Epidermal melanocyte (primary cell): ENCODE measurements at regions not wholly inside any gene's neighbourhood (a gene's known extent, or its start where the extent isn't known, plus 50 kb on each side); places are given as distances from the start of the nearest gene placed in this dataset.
"Not testable (repeated sequence)": the region's sequence is repeated elsewhere in the genome, so short reads cannot be mapped to it uniquely, and the experiment has no call there.

Source experiments
- DNase-seq: peaks from one replicate; pipeline ENCODE4 v3.0.0; 2011; ENCODE audit warnings: low spot score; ENCODE audit not compliant: insufficient read length

GRCh38 chr6:79394690-79395089, 142.5 kb downstream of the LCA5 start:
- no peak for DNase-seq

GRCh38 chr6:79392094-79392493, 145.1 kb downstream of the LCA5 start:
- no peak for DNase-seq

GRCh38 chr6:79391480-79391879, 145.8 kb downstream of the LCA5 start:
- no peak for DNase-seq

- no peak for DNase-seq
These were observed 151.3 kb downstream of the LCA5 start for GRCh38 chr6:79385893-79386292.

- DNase-seq = no peak
These were observed 150.9 kb upstream of the HMGN3 start for GRCh38 chr6:79385333-79385732.

GRCh38 chr6:79384845-79385244, 150.4 kb upstream of the HMGN3 start:
- no peak for DNase-seq

GRCh38 chr6:79378957-79379356, 144.5 kb upstream of the HMGN3 start:
- no peak for DNase-seq

GRCh38 chr6:79377888-79378348, 143.4 kb upstream of the HMGN3 start:
- DNase-seq = no peak

GRCh38 chr6:79377047-79377446, 142.6 kb upstream of the HMGN3 start:
- DNase-seq = no peak

GRCh38 chr6:79375635-79376337, 141.3 kb upstream of the HMGN3 start:
- no peak for DNase-seq

- no peak for DNase-seq
These were observed 139.8 kb upstream of the HMGN3 start for GRCh38 chr6:79374308-79374707.

GRCh38 chr6:79373880-79374279, 139.4 kb upstream of the HMGN3 start:
- no peak for DNase-seq

GRCh38 chr6:79373246-79373645, 138.8 kb upstream of the HMGN3 start:
- no peak for DNase-seq

- DNase-seq = no peak
These were observed 138.3 kb upstream of the HMGN3 start for GRCh38 chr6:79372757-79373156.

- no peak for DNase-seq
These were observed 134.5 kb upstream of the HMGN3 start for GRCh38 chr6:79369026-79369425.

GRCh38 chr6:79363441-79363840, 129.0 kb upstream of the HMGN3 start:
- DNase-seq = not testable (repeated sequence)

- DNase-seq = not testable (repeated sequence)
These were observed 126.6 kb upstream of the HMGN3 start for GRCh38 chr6:79361074-79361473.

- no peak for DNase-seq
These were observed 118.7 kb upstream of the HMGN3 start for GRCh38 chr6:79353226-79353625.

GRCh38 chr6:79338493-79338892, 104.0 kb upstream of the HMGN3 start:
- no peak for DNase-seq

- DNase-seq = no peak
These were observed 100.7 kb upstream of the HMGN3 start for GRCh38 chr6:79335133-79335674.

- DNase-seq = no peak
These were observed 100.2 kb upstream of the HMGN3 start for GRCh38 chr6:79334674-79335073.

- no peak for DNase-seq
These were observed 96.2 kb upstream of the HMGN3 start for GRCh38 chr6:79330704-79331103.

GRCh38 chr6:79313254-79313653, 78.8 kb upstream of the HMGN3 start:
- no peak for DNase-seq
